Liver (tissue), 8 donors: ENCODE measurements at regions not wholly inside any gene's neighbourhood (a gene's known extent, or its start where the extent isn't known, plus 50 kb on each side); places are given as distances from the start of the nearest gene placed in this dataset.

Experiments used
- DNase-seq: peaks from one replicate; pipeline ENCODE4 v3.0.0-alpha.2; 2017; ENCODE audit warnings: low spot score
- H3K27ac ChIP-seq, 2 donors: one replicate each; pipeline ENCODE4 v1.7.0; 2013; ENCODE audit warnings: inconsistent platforms in 2 of 2, low read length in 2 of 2, control low read depth in 1 of 2, low read depth in 1 of 2, mild to moderate bottlenecking in 1 of 2
- H3K27me3 ChIP-seq, 4 donors: one replicate each; pipeline versions ENCODE4 v1.6.1 to v1.7.0; 2013; ENCODE audit warnings: low read length in 3 of 4, inconsistent platforms in 1 of 4, mild to moderate bottlenecking in 1 of 4, moderate library complexity in 1 of 4; ENCODE audit not compliant: control insufficient read depth in 4 of 4, insufficient read depth in 4 of 4
- H3K36me3 ChIP-seq, 4 donors: one replicate each; pipeline versions ENCODE4 v1.6.1 to v1.7.0; 2013; ENCODE audit warnings: low read length in 3 of 4, mild to moderate bottlenecking in 3 of 4, low read depth in 1 of 4, moderate library complexity in 1 of 4; ENCODE audit not compliant: control insufficient read depth in 4 of 4, insufficient read depth in 3 of 4
- H3K4me1 ChIP-seq, 4 donors: one replicate each; pipeline versions ENCODE4 v1.6.1 to v1.7.0; 2013; ENCODE audit warnings: low read length in 3 of 4, mild to moderate bottlenecking in 3 of 4, moderate library complexity in 1 of 4; ENCODE audit not compliant: control insufficient read depth in 4 of 4, insufficient read depth in 4 of 4
- H3K4me3 ChIP-seq, 3 donors: one replicate each; pipeline versions ENCODE4 v1.6.1 to v1.7.0; 2013; ENCODE audit warnings: low read length in 3 of 3, control low read depth in 1 of 3, low read depth in 1 of 3, mild to moderate bottlenecking in 1 of 3
- H3K9ac ChIP-seq, 2 donors: one replicate each; pipeline ENCODE4 v1.7.0; 2013; ENCODE audit warnings: low read length in 2 of 2, mild to moderate bottlenecking in 2 of 2, moderate library complexity in 2 of 2, control low read depth in 1 of 2, low read depth in 1 of 2
- H3K9me3 ChIP-seq, 4 donors: one replicate each; pipeline versions ENCODE4 v1.6.1 to v1.7.0; 2013; ENCODE audit warnings: low read length in 3 of 4; ENCODE audit not compliant: control insufficient read depth in 4 of 4
- ATF3 ChIP-seq: IDR thresholded peaks from 2 replicates; pipeline ENCODE4 v1.6.1; 2016; ENCODE audit warnings: antibody characterized with exemption
- CTCF ChIP-seq: fragments of 150-350 bp; IDR thresholded peaks from 2 replicates; pipeline ENCODE4 v1.5.1; 2017; ENCODE audit warnings: improper control_type of control experiment, low read depth, low read length; ENCODE audit not compliant: missing input control
- EGR1 ChIP-seq, 2 donors: IDR thresholded peaks; 2 replicates each; pipeline ENCODE4 v1.6.1; 2016 to 2018; ENCODE audit warnings: antibody characterized with exemption in 2 of 2, low read depth in 2 of 2
- FOXA1 ChIP-seq: IDR thresholded peaks from 2 replicates; pipeline ENCODE4 v1.6.1; 2016; ENCODE audit warnings: antibody characterized with exemption
- FOXA2 ChIP-seq: IDR thresholded peaks from 2 replicates; pipeline ENCODE4 v1.6.1; 2016; ENCODE audit warnings: antibody characterized with exemption
- GABPA ChIP-seq, 2 donors: IDR thresholded peaks in 1 of 2; conservative IDR thresholded peaks in 1 of 2; 2 replicates each; pipeline ENCODE4 v1.6.1; 2016; ENCODE audit warnings: antibody characterized with exemption in 2 of 2, mild to moderate bottlenecking in 1 of 2, moderate library complexity in 1 of 2
- HNF4A ChIP-seq, 2 donors: conservative IDR thresholded peaks; 2 replicates each; pipeline ENCODE4 v1.6.1; 2016; ENCODE audit warnings: antibody characterized with exemption in 2 of 2, mild to moderate bottlenecking in 2 of 2
- HNF4G ChIP-seq: IDR thresholded peaks from 2 replicates; pipeline ENCODE4 v1.6.1; 2016; ENCODE audit warnings: antibody characterized with exemption
- JUND ChIP-seq, 2 donors: IDR thresholded peaks; 2 replicates each; pipeline ENCODE4 v1.6.1; 2016; ENCODE audit warnings: antibody characterized with exemption in 2 of 2
- MAX ChIP-seq: IDR thresholded peaks from 2 replicates; pipeline ENCODE4 v1.6.1; 2016; ENCODE audit warnings: antibody characterized with exemption
- NR2F2 ChIP-seq: IDR thresholded peaks from 2 replicates; pipeline ENCODE4 v1.6.1; 2016; ENCODE audit warnings: antibody characterized with exemption
- RAD21 ChIP-seq, 2 donors: IDR thresholded peaks; 2 replicates each; pipeline ENCODE4 v1.6.1; 2016; ENCODE audit warnings: antibody characterized with exemption in 2 of 2, mild to moderate bottlenecking in 2 of 2
- REST ChIP-seq: IDR thresholded peaks from 2 replicates; pipeline ENCODE4 v1.6.1; 2016; ENCODE audit warnings: antibody characterized with exemption, mild to moderate bottlenecking
- RXRA ChIP-seq, 2 donors: IDR thresholded peaks; 2 replicates each; pipeline ENCODE4 v1.6.1; 2017 to 2018; ENCODE audit warnings: antibody characterized with exemption in 2 of 2, mild to moderate bottlenecking in 1 of 2
- SP1 ChIP-seq: IDR thresholded peaks from 2 replicates; pipeline ENCODE4 v1.6.1; 2018; ENCODE audit warnings: antibody characterized with exemption, mild to moderate bottlenecking
- TAF1 ChIP-seq: conservative IDR thresholded peaks from 2 replicates; pipeline ENCODE4 v1.6.1; 2016; ENCODE audit warnings: antibody characterized with exemption, mild to moderate bottlenecking
- YY1 ChIP-seq: IDR thresholded peaks from 2 replicates; pipeline ENCODE4 v1.6.1; 2016; ENCODE audit warnings: antibody characterized with exemption, mild to moderate bottlenecking
- ZBTB33 ChIP-seq: IDR thresholded peaks from 2 replicates; pipeline ENCODE4 v1.6.1; 2016; ENCODE audit warnings: antibody characterized with exemption
- WGBS: extraction: QIAGEN DNeasy Blood & Tissue Kit; methylation state at CpG from one replicate; pipeline ENCODE4 v1.1.7; 2013; 5-methylcytosine and 5-hydroxymethylcytosine counted together
- donor health status: healthy.
- donor health status: healthy.
- donor health status: healthy.
- donor health status: healthy.
- donor health status: healthy.

GRCh38 chr4:25481648-25482047, 104.6 kb downstream of the ANAPC4 start:
- no peaks in the 10 kb centered on the region for H3K27me3 ChIP-seq
- peaks cover 0 to 4% (median 0%) of the 10 kb centered on the region in 4 donors for H3K9me3 ChIP-seq
- no peaks in the 10 kb centered on the region for H3K4me1 ChIP-seq
- H3K9ac ChIP-seq = no peak overlapping the region
- TF ChIP-seq TAF1 (no peak), YY1 (no peak), ZBTB33 (no peak), FOXA2 (no peak), ATF3 (no peak), REST (no peak), JUND (IDR thresholded peaks at IDR 0.05) (no peak), EGR1 (IDR thresholded peaks at IDR 0.05; ENCODE audit: low read depth in 2 of 2) (no peak), MAX (no peak), NR2F2 (no peak), HNF4G (no peak), CTCF (no peak), GABPA (IDR thresholded peaks at IDR 0.05 in 1 of 2, conservative IDR thresholded peaks at IDR 0.05 in 1 of 2) (no peak), HNF4A (conservative IDR thresholded peaks at IDR 0.05) (no peak), RAD21 (IDR thresholded peaks at IDR 0.05) (no peak), RXRA (IDR thresholded peaks at IDR 0.05) (no peak), FOXA1 (no peak), SP1 (no peak)
- no peak overlapping the region for H3K4me3 ChIP-seq
- DNase-seq = no peak
- 59% methylated on average over 2 of the region's 2 CpGs for WGBS
- no peaks in the 10 kb centered on the region for H3K36me3 ChIP-seq
- H3K27ac ChIP-seq = no peak overlapping the region
